Endothelial cell of umbilical vein (primary cell): ENCODE measurements at regions not wholly inside any gene's neighbourhood (a gene's known extent, or its start where the extent isn't known, plus 50 kb on each side); places are given as distances from the start of the nearest gene placed in this dataset.

Experiments used
- CTCF ChIP-seq, 2 donors: IDR thresholded peaks; 1 replicate in 1 of 2; 2 replicates in 1 of 2; pipeline ENCODE4 v1.5.1; 2011; ENCODE audit warnings: low read length in 2 of 2, mild to moderate bottlenecking in 2 of 2, moderate library complexity in 2 of 2, control low read depth in 1 of 2, inconsistent platforms in 1 of 2, low read depth in 1 of 2; ENCODE audit not compliant: insufficient read depth in 1 of 2; ENCODE audit errors: extremely low read depth in 1 of 2
- EZH2 ChIP-seq: IDR thresholded peaks from 2 replicates; pipeline ENCODE4 v1.6.1; 2012; ENCODE audit warnings: borderline replicate concordance, low read depth, mild to moderate bottlenecking, moderate library complexity, low read length, inconsistent platforms; ENCODE audit not compliant: severe bottlenecking
- MAX ChIP-seq: IDR thresholded peaks from 2 replicates; pipeline ENCODE4 v1.6.1; 2011; ENCODE audit not compliant: insufficient read depth, insufficient read length
- POLR2A ChIP-seq: IDR thresholded peaks from 2 replicates; pipeline ENCODE4 v1.6.1; 2012; ENCODE audit warnings: low read depth, mild to moderate bottlenecking, control low read depth, low read length
- POLR2AphosphoS5 ChIP-seq: IDR thresholded peaks from 2 replicates; pipeline ENCODE4 v1.6.1; 2012; ENCODE audit warnings: low read depth, mild to moderate bottlenecking, control low read depth, low read length, moderate library complexity; ENCODE audit not compliant: insufficient read depth

- TF ChIP-seq POLR2A (no peak), CTCF (IDR thresholded peaks at IDR 0.05; ENCODE audit: extremely low read depth in 1 of 2, insufficient read depth in 1 of 2, low read depth in 1 of 2, low read length in 2 of 2) (no peak), EZH2 (no peak), MAX (no peak), POLR2AphosphoS5 (no peak)
Observed at GRCh38 chr13:90933097-90933826, 414.2 kb upstream of the MIR17HG start.
